ENCODE measurements at regions not wholly inside any gene's neighbourhood (a gene's known extent, or its start where the extent isn't known, plus 50 kb on each side); places are given as distances from the start of the nearest gene placed in this dataset.

GRCh38 chr4:128528793-128529553 lies 241.4 kb upstream of the PGRMC2 start:
- no peak for TF ChIP-seq CTCF (IDR thresholded peaks at IDR 0.05)
- TF ChIP-seq EZH2 (IDR thresholded peaks at IDR 0.05; ENCODE audit: borderline replicate concordance, insufficient read depth, low read depth, low read length, poor library complexity, severe bottlenecking): no peak
